ENCODE measurements at regions not wholly inside any gene's neighbourhood (a gene's known extent, or its start where the extent isn't known, plus 50 kb on each side); places are given as distances from the start of the nearest gene placed in this dataset.

- Histone ChIP-seq H3K36me3 (ENCODE audit: control insufficient read depth, insufficient read depth, low read length) (no peaks in the 10 kb centered on the region), H3K27me3 (ENCODE audit: control insufficient read depth, insufficient read depth, low read length) (no peaks in the 10 kb centered on the region), H3K4me3 (ENCODE audit: low read depth, low read length) (no peak overlapping the region)
- peak; percentile 56 for DNase-seq (ENCODE audit: low read depth)
- TF ChIP-seq CTCF (IDR thresholded peaks at IDR 0.05; ENCODE audit: insufficient read depth, low read length, severe bottlenecking) = no peak
- FAIRE-seq = no peak
Measured at GRCh38 chr11:10982704-10983510, 125.1 kb upstream of the ZBED5 start.

- Histone ChIP-seq H3K27me3 (ENCODE audit: control insufficient read depth, insufficient read depth, low read length) (no peaks in the 10 kb centered on the region), H3K4me3 (ENCODE audit: low read depth, low read length) (no peak overlapping the region), H3K36me3 (ENCODE audit: control insufficient read depth, insufficient read depth, low read length) (no peaks in the 10 kb centered on the region)
- no peak for FAIRE-seq
- no peak for TF ChIP-seq CTCF (IDR thresholded peaks at IDR 0.05; ENCODE audit: insufficient read depth, low read length, severe bottlenecking)
- no peak for DNase-seq (ENCODE audit: low read depth)
Measured at GRCh38 chr11:10979529-10979928, 121.7 kb upstream of the ZBED5 start.

- no peak for TF ChIP-seq CTCF (IDR thresholded peaks at IDR 0.05; ENCODE audit: insufficient read depth, low read length, severe bottlenecking)
- Histone ChIP-seq H3K27me3 (ENCODE audit: control insufficient read depth, insufficient read depth, low read length) (no peaks in the 10 kb centered on the region), H3K4me3 (ENCODE audit: low read depth, low read length) (no peak overlapping the region), H3K36me3 (ENCODE audit: control insufficient read depth, insufficient read depth, low read length) (no peaks in the 10 kb centered on the region)
- DNase-seq (ENCODE audit: low read depth) (no peak), FAIRE-seq (no peak)
Measured at GRCh38 chr11:10978198-10978597, 120.3 kb upstream of the ZBED5 start.

GRCh38 chr11:10975287-10975721 lies 117.5 kb upstream of the ZBED5 start:
- no peak for TF ChIP-seq CTCF (IDR thresholded peaks at IDR 0.05; ENCODE audit: insufficient read depth, low read length, severe bottlenecking)
- Histone ChIP-seq H3K27me3 (ENCODE audit: control insufficient read depth, insufficient read depth, low read length) (no peaks in the 10 kb centered on the region), H3K4me3 (ENCODE audit: low read depth, low read length) (no peak overlapping the region), H3K36me3 (ENCODE audit: control insufficient read depth, insufficient read depth, low read length) (no peaks in the 10 kb centered on the region)
- DNase-seq (ENCODE audit: low read depth) = peak; percentile 21
- FAIRE-seq = no peak

- TF ChIP-seq CTCF (IDR thresholded peaks at IDR 0.05; ENCODE audit: insufficient read depth, low read length, severe bottlenecking) = no peak
- Histone ChIP-seq H3K36me3 (ENCODE audit: control insufficient read depth, insufficient read depth, low read length) (no peaks in the 10 kb centered on the region), H3K27me3 (ENCODE audit: control insufficient read depth, insufficient read depth, low read length) (no peaks in the 10 kb centered on the region), H3K4me3 (ENCODE audit: low read depth, low read length) (no peak overlapping the region)
- DNase-seq (ENCODE audit: low read depth) (no peak), FAIRE-seq (no peak)
Measured at GRCh38 chr11:10973416-10973815, 115.6 kb upstream of the ZBED5 start.

GRCh38 chr11:10970926-10971325 lies 113.1 kb upstream of the ZBED5 start:
- Histone ChIP-seq H3K36me3 (ENCODE audit: control insufficient read depth, insufficient read depth, low read length) (no peaks in the 10 kb centered on the region), H3K27me3 (ENCODE audit: control insufficient read depth, insufficient read depth, low read length) (no peaks in the 10 kb centered on the region), H3K4me3 (ENCODE audit: low read depth, low read length) (no peak overlapping the region)
- no peak for DNase-seq (ENCODE audit: low read depth)
- TF ChIP-seq CTCF (IDR thresholded peaks at IDR 0.05; ENCODE audit: insufficient read depth, low read length, severe bottlenecking) = no peak
- FAIRE-seq = no peak

Data from bronchial epithelial cell (primary cell).